ENCODE measurements at regions not wholly inside any gene's neighbourhood (a gene's known extent, or its start where the extent isn't known, plus 50 kb on each side); places are given as distances from the start of the nearest gene placed in this dataset.

DNA sequence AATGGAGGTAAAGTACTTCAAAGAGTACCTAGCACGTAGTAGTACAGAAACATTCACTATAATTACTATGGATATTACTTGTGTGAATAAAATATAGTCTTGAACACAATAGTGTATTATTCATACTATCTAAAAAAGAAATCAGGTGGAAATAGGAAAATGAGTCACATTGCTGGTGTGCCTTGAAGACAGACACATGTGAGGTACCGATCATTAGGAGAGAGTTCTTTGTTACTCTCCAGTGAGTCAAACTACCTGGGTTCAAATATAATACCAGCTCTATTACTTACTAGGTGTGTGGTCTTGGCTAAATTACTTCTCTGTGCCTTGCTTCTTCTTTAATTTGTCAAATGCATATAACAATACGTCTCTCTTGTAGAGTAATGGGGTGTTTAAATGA lies 50.8 kb upstream of the BEND6 start:
- intact Hi-C loops (cut with micrococcal nuclease; ENCODE audit: unreplicated experiment) = loop anchor here (1.0 kb wide), 2 partner anchors 51 to 117 kb away; partner anchors contain the start of gene BEND6
- TF ChIP-seq, protein P1, sequence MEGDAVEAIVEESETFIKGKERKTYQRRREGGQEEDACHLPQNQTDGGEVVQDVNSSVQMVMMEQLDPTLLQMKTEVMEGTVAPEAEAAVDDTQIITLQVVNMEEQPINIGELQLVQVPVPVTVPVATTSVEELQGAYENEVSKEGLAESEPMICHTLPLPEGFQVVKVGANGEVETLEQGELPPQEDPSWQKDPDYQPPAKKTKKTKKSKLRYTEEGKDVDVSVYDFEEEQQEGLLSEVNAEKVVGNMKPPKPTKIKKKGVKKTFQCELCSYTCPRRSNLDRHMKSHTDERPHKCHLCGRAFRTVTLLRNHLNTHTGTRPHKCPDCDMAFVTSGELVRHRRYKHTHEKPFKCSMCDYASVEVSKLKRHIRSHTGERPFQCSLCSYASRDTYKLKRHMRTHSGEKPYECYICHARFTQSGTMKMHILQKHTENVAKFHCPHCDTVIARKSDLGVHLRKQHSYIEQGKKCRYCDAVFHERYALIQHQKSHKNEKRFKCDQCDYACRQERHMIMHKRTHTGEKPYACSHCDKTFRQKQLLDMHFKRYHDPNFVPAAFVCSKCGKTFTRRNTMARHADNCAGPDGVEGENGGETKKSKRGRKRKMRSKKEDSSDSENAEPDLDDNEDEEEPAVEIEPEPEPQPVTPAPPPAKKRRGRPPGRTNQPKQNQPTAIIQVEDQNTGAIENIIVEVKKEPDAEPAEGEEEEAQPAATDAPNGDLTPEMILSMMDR (conservative IDR thresholded peaks at IDR 0.05; ENCODE audit: low read length) = no peak
- TF ChIP-seq EZH2phosphoT487 (IDR thresholded peaks at IDR 0.05; ENCODE audit: borderline replicate concordance, low read depth, low read length) = no peak
- H2AFZ ChIP-seq (ENCODE audit: low read length) = no peak overlapping the region
- POLR2A ChIA-PET = no interaction called here
- no peaks in the 10 kb centered on the region for H3K79me2 ChIP-seq (ENCODE audit: insufficient read depth, low read depth, low read length)
- no peaks in the 10 kb centered on the region for H3K4me1 ChIP-seq (ENCODE audit: insufficient read depth, low read length, poor library complexity, severe bottlenecking)
- no peak for DNase-seq (ENCODE audit: low spot score)
- H3K9me2 ChIP-seq (ENCODE audit: insufficient read depth, low read length) = no peaks in the 10 kb centered on the region
- no peaks in the 10 kb centered on the region for H3K9me3 ChIP-seq (ENCODE audit: low read length)
- no peak overlapping the region for H3K27ac ChIP-seq (ENCODE audit: low read depth, low read length, poor library complexity, severe bottlenecking)
- H3K4me3 ChIP-seq (ENCODE audit: low read depth, low read length, poor library complexity, severe bottlenecking) = no peak overlapping the region
- no peaks in the 10 kb centered on the region for H3K36me3 ChIP-seq (ENCODE audit: insufficient read depth, low read length)
- no peak overlapping the region for H3K4me2 ChIP-seq (ENCODE audit: low read length)
- BruUV-seq (replicated peaks) = no TSS peak
- no peaks in the 10 kb centered on the region for H4K20me1 ChIP-seq (ENCODE audit: insufficient read depth, low read length)
- CTCF ChIA-PET (ENCODE audit: unreplicated experiment) = interaction anchor here (0.6 to 1.8 kb wide), 2 partner anchors 117 to 133 kb away, joined by 3 to 6 read pairs; no protein-coding TSS in a partner anchor

DNA sequence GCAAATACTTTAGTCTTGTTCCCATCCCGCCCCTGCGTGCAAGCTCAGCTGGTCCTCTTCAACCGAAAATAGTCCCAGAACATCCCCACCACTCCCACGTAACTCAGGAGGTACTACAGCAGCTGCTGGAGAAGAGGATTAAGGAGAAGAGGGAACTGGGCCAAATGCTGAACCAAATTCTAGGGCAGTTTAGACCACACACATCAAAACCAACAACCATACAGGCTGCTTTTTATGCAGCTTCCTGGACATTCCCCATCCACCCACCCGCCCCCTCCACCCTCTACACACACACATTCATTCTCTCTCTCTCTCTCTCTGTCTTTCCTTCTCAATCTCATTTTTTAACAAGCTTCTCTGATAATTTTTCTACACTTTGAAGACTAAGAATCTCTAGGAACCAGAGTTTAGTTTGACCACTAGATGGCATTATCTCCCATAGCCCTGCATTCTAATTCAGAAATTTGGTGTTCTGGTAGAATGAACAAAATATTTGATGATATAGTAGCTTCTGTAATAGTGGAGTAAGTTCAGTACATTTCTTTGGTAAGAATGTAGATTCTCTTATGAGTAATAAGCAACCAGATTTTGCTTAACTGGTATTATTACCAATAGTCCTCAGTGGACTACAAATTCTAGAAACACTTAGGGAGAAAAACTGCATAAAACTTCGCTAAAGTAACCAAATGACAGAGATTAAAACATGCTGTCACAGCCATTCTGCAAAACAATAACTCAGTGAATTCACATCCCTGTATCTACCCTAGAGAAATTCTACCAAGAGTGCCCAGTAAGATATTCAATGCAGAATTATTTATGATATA lies 52.1 kb upstream of the BEND6 start:
- Histone ChIP-seq H3K9me2 (ENCODE audit: insufficient read depth, low read length) (no peaks in the 10 kb centered on the region), H2AFZ (ENCODE audit: low read length) (no peak overlapping the region), H3K4me2 (ENCODE audit: low read length) (no peak overlapping the region), H3K79me2 (ENCODE audit: insufficient read depth, low read depth, low read length) (no peaks in the 10 kb centered on the region), H4K20me1 (ENCODE audit: insufficient read depth, low read length) (no peaks in the 10 kb centered on the region), H3K36me3 (ENCODE audit: insufficient read depth, low read length) (no peaks in the 10 kb centered on the region), H3K4me1 (ENCODE audit: insufficient read depth, low read length, poor library complexity, severe bottlenecking) (no peaks in the 10 kb centered on the region), H3K4me3 (ENCODE audit: low read depth, low read length, poor library complexity, severe bottlenecking) (no peak overlapping the region), H3K9me3 (ENCODE audit: low read length) (no peaks in the 10 kb centered on the region), H3K27ac (ENCODE audit: low read depth, low read length, poor library complexity, severe bottlenecking) (no peak overlapping the region)
- TF ChIP-seq, protein P1 (conservative IDR thresholded peaks at IDR 0.05; ENCODE audit: low read length) = peak; percentile 92
- TF ChIP-seq EZH2phosphoT487 (IDR thresholded peaks at IDR 0.05; ENCODE audit: borderline replicate concordance, low read depth, low read length) = no peak
- DNase-seq (ENCODE audit: low spot score) = peak; percentile 57
- intact Hi-C loops (cut with micrococcal nuclease; ENCODE audit: unreplicated experiment) = loop anchor here (1.0 kb wide), 1 partner anchor 413 kb away; no protein-coding TSS in a partner anchor
- ChIA-PET POLR2A (interaction anchor here (0.6 to 1.2 kb wide), 3 partner anchors 343 to 414 kb away, joined by 3 to 5 read pairs (median 3); partner anchors contain the start of gene PRIM2), CTCF (ENCODE audit: unreplicated experiment) (interaction anchor here (1.3 kb wide), 1 partner anchor 10 kb away, joined by 6 read pairs; no protein-coding TSS in a partner anchor)
- BruUV-seq (replicated peaks) = no TSS peak

DNA sequence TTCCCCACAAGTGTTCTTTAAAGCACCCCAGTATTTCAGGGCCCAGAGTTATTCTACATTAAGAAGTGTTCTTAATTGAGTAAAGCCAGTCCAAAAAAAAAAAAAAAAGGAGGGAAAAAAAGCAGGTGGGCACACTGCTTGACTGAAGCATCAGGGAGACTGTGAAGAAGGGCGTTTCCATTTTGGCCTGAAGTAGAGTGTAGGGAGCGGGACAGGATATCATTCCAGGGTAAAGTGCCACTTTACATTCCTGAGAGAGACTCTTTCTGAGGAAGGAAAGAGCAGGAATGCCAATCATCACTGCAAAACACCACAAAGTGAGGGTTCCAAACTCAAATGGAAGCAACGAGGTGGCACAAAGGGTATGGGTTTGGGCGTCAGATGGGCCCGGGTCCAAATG lies 54.1 kb upstream of the BEND6 start:
- Histone ChIP-seq H3K4me1 (ENCODE audit: insufficient read depth, low read length, poor library complexity, severe bottlenecking) (no peaks in the 10 kb centered on the region), H3K27ac (ENCODE audit: low read depth, low read length, poor library complexity, severe bottlenecking) (no peak overlapping the region), H3K9me3 (ENCODE audit: low read length) (no peaks in the 10 kb centered on the region), H3K9me2 (ENCODE audit: insufficient read depth, low read length) (no peaks in the 10 kb centered on the region), H3K4me2 (ENCODE audit: low read length) (no peak overlapping the region), H3K36me3 (ENCODE audit: insufficient read depth, low read length) (no peaks in the 10 kb centered on the region), H4K20me1 (ENCODE audit: insufficient read depth, low read length) (no peaks in the 10 kb centered on the region), H3K4me3 (ENCODE audit: low read depth, low read length, poor library complexity, severe bottlenecking) (no peak overlapping the region), H3K79me2 (ENCODE audit: insufficient read depth, low read depth, low read length) (no peaks in the 10 kb centered on the region), H2AFZ (ENCODE audit: low read length) (no peak overlapping the region)
- TF ChIP-seq EZH2phosphoT487 (IDR thresholded peaks at IDR 0.05; ENCODE audit: borderline replicate concordance, low read depth, low read length) = no peak
- TF ChIP-seq, protein P1 (conservative IDR thresholded peaks at IDR 0.05; ENCODE audit: low read length) = no peak
- BruUV-seq (replicated peaks) = no TSS peak
- ChIA-PET CTCF (ENCODE audit: unreplicated experiment) (interaction anchor here (1.0 kb wide), 1 partner anchor 416 kb away, joined by 3 read pairs; no protein-coding TSS in a partner anchor), POLR2A (no interaction called here)
- DNase-seq (ENCODE audit: low spot score) = no peak
- intact Hi-C loops (cut with micrococcal nuclease; ENCODE audit: unreplicated experiment) = no loop called here

Measured in OCI-LY7 (cell line).